ENCODE measurements at regions not wholly inside any gene's neighbourhood (a gene's known extent, or its start where the extent isn't known, plus 50 kb on each side); places are given as distances from the start of the nearest gene placed in this dataset.
A peak's percentile ranks its signal among the peaks of the same experiment; 100 is the strongest.
"Not testable (repeated sequence)": the region's sequence is repeated elsewhere in the genome, so short reads cannot be mapped to it uniquely, and the experiment has no call there.

DNA sequence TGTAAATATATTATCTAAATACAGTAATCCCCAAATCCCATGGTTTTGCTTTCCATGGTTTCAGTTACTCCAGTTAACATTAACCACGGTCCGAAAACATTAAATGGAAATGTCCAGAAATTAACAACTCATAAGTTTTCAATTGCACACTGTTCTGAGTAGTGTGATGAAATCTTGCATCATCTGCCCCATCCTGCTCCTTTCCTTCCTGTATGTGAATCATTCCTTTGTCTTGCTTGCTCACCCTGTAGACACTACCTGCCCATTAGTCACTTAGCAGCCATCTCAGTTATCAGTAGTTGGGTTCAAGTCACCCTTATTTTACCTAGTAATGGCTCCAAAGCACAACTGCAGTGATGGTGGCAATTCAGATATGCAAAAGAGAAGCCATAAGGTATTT is 1568.5 kb upstream of the WWC1 start:
- TF ChIP-seq, protein P1, sequence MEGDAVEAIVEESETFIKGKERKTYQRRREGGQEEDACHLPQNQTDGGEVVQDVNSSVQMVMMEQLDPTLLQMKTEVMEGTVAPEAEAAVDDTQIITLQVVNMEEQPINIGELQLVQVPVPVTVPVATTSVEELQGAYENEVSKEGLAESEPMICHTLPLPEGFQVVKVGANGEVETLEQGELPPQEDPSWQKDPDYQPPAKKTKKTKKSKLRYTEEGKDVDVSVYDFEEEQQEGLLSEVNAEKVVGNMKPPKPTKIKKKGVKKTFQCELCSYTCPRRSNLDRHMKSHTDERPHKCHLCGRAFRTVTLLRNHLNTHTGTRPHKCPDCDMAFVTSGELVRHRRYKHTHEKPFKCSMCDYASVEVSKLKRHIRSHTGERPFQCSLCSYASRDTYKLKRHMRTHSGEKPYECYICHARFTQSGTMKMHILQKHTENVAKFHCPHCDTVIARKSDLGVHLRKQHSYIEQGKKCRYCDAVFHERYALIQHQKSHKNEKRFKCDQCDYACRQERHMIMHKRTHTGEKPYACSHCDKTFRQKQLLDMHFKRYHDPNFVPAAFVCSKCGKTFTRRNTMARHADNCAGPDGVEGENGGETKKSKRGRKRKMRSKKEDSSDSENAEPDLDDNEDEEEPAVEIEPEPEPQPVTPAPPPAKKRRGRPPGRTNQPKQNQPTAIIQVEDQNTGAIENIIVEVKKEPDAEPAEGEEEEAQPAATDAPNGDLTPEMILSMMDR (IDR thresholded peaks at IDR 0.05), result no peak

DNA sequence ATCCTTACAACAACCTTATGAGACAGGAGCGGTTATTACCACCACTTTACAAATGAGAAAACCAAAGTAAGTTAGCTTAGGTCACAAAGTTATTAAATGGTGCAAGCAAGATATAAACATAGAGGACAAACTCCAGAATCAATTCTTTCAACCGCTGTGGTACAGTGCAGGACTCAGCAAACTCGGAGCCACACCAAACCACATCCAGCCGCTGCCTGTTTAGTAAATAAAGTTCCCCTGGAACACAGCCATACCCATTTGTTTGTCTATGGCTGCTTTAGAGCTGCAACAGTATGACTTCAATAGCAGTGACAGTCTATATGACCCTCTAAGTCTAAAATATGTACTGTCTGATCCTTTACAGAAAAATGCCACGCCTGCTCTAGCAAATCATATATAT is 1567.2 kb upstream of the WWC1 start:
- peaks cover 11% of the 10 kb centered on the region for H3K9me3 Mint-ChIP-seq
- POLR2A ChIA-PET, result no interaction called here
- intact Hi-C loops (cut with micrococcal nuclease), result no loop called here
- peaks cover 4% of the 10 kb centered on the region for H3K4me1 Mint-ChIP-seq (ENCODE audit: low read depth)
- H3K36me3 Mint-ChIP-seq (ENCODE audit: low read depth), result no peaks in the 10 kb centered on the region
- no peaks in the 10 kb centered on the region for H3K27me3 Mint-ChIP-seq
- DNase-seq, result no peak
- TF ChIP-seq, protein P1 (IDR thresholded peaks at IDR 0.05), result no peak
- no peak overlapping the region for H3K4me3 Mint-ChIP-seq
- ATAC-seq, result no peak
- H3K27ac Mint-ChIP-seq, result no peak overlapping the region
- CTCF ChIA-PET, result no interaction called here

More for the DNA sequence above, 1568.5 kb upstream of the WWC1 start:
- Mint-ChIP-seq H3K4me3 (no peak overlapping the region), H3K36me3 (ENCODE audit: low read depth) (no peaks in the 10 kb centered on the region), H3K9me3 (peaks cover 11% of the 10 kb centered on the region), H3K27me3 (no peaks in the 10 kb centered on the region), H3K4me1 (ENCODE audit: low read depth) (peaks cover 4% of the 10 kb centered on the region), H3K27ac (peak overlapping the region; percentile 66)
- intact Hi-C loops (cut with micrococcal nuclease), result no loop called here
- POLR2A ChIA-PET, result no interaction called here
- DNase-seq (peak; percentile 7), ATAC-seq (peak; percentile 73)
- CTCF ChIA-PET, result no interaction called here

DNA sequence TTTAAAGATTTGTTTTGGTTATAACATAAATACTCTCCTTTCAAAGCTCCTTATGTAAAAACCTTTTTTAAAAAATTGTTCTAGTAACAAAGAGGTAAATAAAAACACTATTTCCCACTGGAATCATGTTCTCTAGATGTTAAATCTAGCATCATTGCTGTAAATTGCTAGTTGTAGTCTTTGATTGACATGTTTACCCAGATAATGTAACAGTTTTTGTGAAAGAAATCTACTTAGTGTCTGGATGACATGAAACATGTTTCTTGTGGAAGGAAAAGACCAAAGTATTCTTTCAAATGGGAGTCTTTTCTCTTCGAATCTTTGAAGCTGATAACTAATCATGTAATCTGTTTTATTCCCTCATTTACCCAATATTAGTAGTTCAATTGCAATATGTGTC is 1565.9 kb upstream of the WWC1 start:
- Mint-ChIP-seq H3K4me1 (ENCODE audit: low read depth) (peaks cover 4% of the 10 kb centered on the region), H3K4me3 (no peak overlapping the region), H3K36me3 (ENCODE audit: low read depth) (no peaks in the 10 kb centered on the region), H3K27me3 (no peaks in the 10 kb centered on the region), H3K27ac (no peak overlapping the region), H3K9me3 (peaks cover 9% of the 10 kb centered on the region)
- TF ChIP-seq, protein P1 (IDR thresholded peaks at IDR 0.05), result no peak
- intact Hi-C loops (cut with micrococcal nuclease), result no loop called here
- POLR2A ChIA-PET, result no interaction called here
- DNase-seq (no peak), ATAC-seq (no peak)
- CTCF ChIA-PET, result no interaction called here

DNA sequence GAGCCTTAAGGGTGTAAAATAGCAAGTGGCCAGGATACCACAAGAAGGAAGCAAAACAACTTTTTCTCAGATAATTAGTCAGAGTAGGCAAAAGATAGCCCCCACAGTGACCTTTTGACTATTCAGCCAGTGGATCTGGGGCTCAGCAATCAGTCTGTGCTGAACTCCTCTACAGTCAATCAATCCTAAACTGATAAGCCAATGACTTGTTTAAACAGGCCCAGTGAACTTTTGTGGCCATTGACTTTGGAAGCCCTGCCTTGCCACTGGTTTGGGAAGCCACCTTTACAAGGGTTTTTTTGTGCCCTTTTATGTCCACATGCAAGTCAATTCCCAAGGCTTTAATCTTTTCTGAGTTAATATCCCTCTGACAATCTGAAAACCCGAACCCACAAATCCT is 1565.0 kb upstream of the WWC1 start:
- peaks cover 4% of the 10 kb centered on the region for H3K4me1 Mint-ChIP-seq (ENCODE audit: low read depth)
- CTCF ChIA-PET, result no interaction called here
- DNase-seq (no peak), ATAC-seq (no peak)
- no peak overlapping the region for H3K4me3 Mint-ChIP-seq
- POLR2A ChIA-PET, result interaction anchor here (0.5 kb wide), 1 partner anchor 168 kb away, joined by 3 read pairs; no protein-coding TSS in a partner anchor
- H3K27ac Mint-ChIP-seq, result no peak overlapping the region
- TF ChIP-seq, protein P1 (IDR thresholded peaks at IDR 0.05), result no peak
- H3K9me3 Mint-ChIP-seq, result peaks cover 5% of the 10 kb centered on the region
- no peaks in the 10 kb centered on the region for H3K36me3 Mint-ChIP-seq (ENCODE audit: low read depth)
- H3K27me3 Mint-ChIP-seq, result no peaks in the 10 kb centered on the region
- intact Hi-C loops (cut with micrococcal nuclease), result no loop called here

DNA sequence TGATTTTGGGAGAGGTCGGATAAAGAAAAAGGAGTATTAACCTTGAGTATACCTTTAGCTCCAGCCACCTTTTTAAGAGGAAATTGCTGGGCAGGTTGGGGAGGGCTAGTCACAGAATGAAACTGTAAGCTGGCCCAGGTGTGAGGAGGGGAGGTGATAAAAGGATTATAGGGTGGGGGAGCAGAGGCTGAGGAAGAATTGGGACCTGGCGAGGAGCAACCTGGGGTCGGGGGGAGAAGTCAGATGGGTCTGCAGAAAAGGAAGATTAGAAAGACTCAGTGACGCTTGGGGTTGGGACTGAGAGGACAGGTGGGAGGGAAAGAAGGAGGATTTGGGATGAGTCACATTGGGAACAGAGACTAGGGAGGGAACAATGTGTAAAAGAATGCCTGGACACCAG is 1548.5 kb upstream of the WWC1 start:
- H3K4me1 Mint-ChIP-seq (ENCODE audit: low read depth); H3K4me3 Mint-ChIP-seq; DNase-seq; POLR2A ChIA-PET; H3K27ac Mint-ChIP-seq; CTCF ChIA-PET; ATAC-seq; intact Hi-C loops (cut with micrococcal nuclease); H3K27me3 Mint-ChIP-seq; H3K36me3 Mint-ChIP-seq (ENCODE audit: low read depth): not testable (repeated sequence)
- H3K9me3 Mint-ChIP-seq, result peaks cover 23% of the 10 kb centered on the region

DNA sequence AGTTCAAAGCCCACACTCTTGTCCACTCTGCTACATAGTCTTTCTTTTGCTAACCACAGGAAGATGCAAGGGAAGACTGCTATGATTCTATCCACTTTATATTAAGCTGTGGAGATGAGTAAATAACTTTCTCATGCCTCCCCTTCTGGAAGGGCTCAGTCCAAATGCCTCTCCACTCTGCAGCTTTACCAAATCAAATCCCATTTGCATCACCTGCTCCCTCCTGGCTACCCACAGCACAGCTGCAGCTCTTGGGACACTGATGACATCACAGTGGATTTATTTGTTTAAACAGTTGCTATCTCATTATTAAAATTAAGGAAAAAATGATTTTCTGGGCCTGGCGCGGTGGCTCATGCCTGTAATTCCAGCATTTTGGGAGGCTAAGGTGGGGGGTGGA is 1544.9 kb upstream of the WWC1 start:
- no peak for DNase-seq
- H3K9me3 Mint-ChIP-seq, result peaks cover 19% of the 10 kb centered on the region
- no peaks in the 10 kb centered on the region for H3K4me1 Mint-ChIP-seq (ENCODE audit: low read depth)
- H3K27me3 Mint-ChIP-seq, result no peaks in the 10 kb centered on the region
- no peak overlapping the region for H3K27ac Mint-ChIP-seq
- TF ChIP-seq, protein P1 (IDR thresholded peaks at IDR 0.05), result no peak
- H3K36me3 Mint-ChIP-seq (ENCODE audit: low read depth), result no peaks in the 10 kb centered on the region
- H3K4me3 Mint-ChIP-seq, result no peak overlapping the region
- no peak for ATAC-seq
- intact Hi-C loops (cut with micrococcal nuclease), result no loop called here
- CTCF ChIA-PET, result no interaction called here
- POLR2A ChIA-PET, result no interaction called here

Measured in activated CD8-positive, alpha-beta T cell treated with anti-CD3 and anti-CD28 coated beads for 36 hours (primary cell).